ENCODE measurements at regions not wholly inside any gene's neighbourhood (a gene's known extent, or its start where the extent isn't known, plus 50 kb on each side); places are given as distances from the start of the nearest gene placed in this dataset.
A peak's percentile ranks its signal among the peaks of the same experiment; 100 is the strongest.

- TF ChIP-seq, protein P1, sequence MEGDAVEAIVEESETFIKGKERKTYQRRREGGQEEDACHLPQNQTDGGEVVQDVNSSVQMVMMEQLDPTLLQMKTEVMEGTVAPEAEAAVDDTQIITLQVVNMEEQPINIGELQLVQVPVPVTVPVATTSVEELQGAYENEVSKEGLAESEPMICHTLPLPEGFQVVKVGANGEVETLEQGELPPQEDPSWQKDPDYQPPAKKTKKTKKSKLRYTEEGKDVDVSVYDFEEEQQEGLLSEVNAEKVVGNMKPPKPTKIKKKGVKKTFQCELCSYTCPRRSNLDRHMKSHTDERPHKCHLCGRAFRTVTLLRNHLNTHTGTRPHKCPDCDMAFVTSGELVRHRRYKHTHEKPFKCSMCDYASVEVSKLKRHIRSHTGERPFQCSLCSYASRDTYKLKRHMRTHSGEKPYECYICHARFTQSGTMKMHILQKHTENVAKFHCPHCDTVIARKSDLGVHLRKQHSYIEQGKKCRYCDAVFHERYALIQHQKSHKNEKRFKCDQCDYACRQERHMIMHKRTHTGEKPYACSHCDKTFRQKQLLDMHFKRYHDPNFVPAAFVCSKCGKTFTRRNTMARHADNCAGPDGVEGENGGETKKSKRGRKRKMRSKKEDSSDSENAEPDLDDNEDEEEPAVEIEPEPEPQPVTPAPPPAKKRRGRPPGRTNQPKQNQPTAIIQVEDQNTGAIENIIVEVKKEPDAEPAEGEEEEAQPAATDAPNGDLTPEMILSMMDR (IDR thresholded peaks at IDR 0.05) = no peak
- TF ChIP-seq EP300 (IDR thresholded peaks at IDR 0.05) (no peak), POLR2AphosphoS5 (IDR thresholded peaks at IDR 0.05) (peak in 2 of 3 donors; percentile 56 to 57)
These were observed 147.7 kb upstream of the GATA6 start for GRCh38 chr18:22021701-22022100.

Data from stomach (tissue), 4 donors.